HL-60 (cell line): ENCODE measurements at regions not wholly inside any gene's neighbourhood (a gene's known extent, or its start where the extent isn't known, plus 50 kb on each side); places are given as distances from the start of the nearest gene placed in this dataset.

ENCODE experiments used
- DNase-seq, 2 experiments: peaks; one replicate each; pipeline ENCODE4 v3.0.0-alpha.2; 2010 to 2020; ENCODE audit warnings: low read depth in 1 of 2, low spot score in 1 of 2
- H3K27ac ChIP-seq: fragments of 250-450 bp; sonication (Bioruptor Pico); replicated peaks from 2 replicates; pipeline ENCODE4 v1.5.1; 2020; ENCODE audit warnings: mild to moderate bottlenecking, moderate library complexity
- H3K27me3 ChIP-seq: fragments of 250-450 bp; sonication (Bioruptor Pico); 2 replicates; pipeline ENCODE4 v1.5.1; 2021; ENCODE audit warnings: mild to moderate bottlenecking, moderate library complexity; ENCODE audit not compliant: insufficient read depth, poor library complexity, severe bottlenecking
- H3K4me3 ChIP-seq: replicated peaks from 2 replicates; pipeline ENCODE4 v1.5.1; 2011; ENCODE audit warnings: mild to moderate bottlenecking, control low read depth, low read length; ENCODE audit not compliant: insufficient read depth
- CTCF ChIP-seq: IDR thresholded peaks from one replicate; pipeline ENCODE4 v1.5.1; 2011; ENCODE audit warnings: low read length, control low read depth, inconsistent platforms; ENCODE audit not compliant: insufficient read depth
- GABPA ChIP-seq: IDR thresholded peaks from 2 replicates; pipeline ENCODE4 v1.6.1; 2012; ENCODE audit warnings: low read depth
- POLR2AphosphoS5 ChIP-seq: IDR thresholded peaks from 2 replicates; pipeline ENCODE4 v1.6.1; 2012; ENCODE audit warnings: low read depth
- REST ChIP-seq: IDR thresholded peaks from 2 replicates; pipeline ENCODE4 v1.6.1; 2012; ENCODE audit warnings: low read depth; ENCODE audit not compliant: insufficient replicate concordance
- SPI1 ChIP-seq: IDR thresholded peaks from 2 replicates; pipeline ENCODE4 v1.6.1; 2012; ENCODE audit warnings: low read depth, mild to moderate bottlenecking, borderline replicate concordance

GRCh38 chr17:27385626-27386025 is 70.6 kb upstream of the KSR1 start:
- Histone ChIP-seq H3K27me3 (no peaks in the 10 kb centered on the region), H3K27ac (no peak overlapping the region), H3K4me3 (no peak overlapping the region)
- no peak for DNase-seq
- TF ChIP-seq POLR2AphosphoS5 (no peak), REST (no peak), GABPA (no peak)

DNA sequence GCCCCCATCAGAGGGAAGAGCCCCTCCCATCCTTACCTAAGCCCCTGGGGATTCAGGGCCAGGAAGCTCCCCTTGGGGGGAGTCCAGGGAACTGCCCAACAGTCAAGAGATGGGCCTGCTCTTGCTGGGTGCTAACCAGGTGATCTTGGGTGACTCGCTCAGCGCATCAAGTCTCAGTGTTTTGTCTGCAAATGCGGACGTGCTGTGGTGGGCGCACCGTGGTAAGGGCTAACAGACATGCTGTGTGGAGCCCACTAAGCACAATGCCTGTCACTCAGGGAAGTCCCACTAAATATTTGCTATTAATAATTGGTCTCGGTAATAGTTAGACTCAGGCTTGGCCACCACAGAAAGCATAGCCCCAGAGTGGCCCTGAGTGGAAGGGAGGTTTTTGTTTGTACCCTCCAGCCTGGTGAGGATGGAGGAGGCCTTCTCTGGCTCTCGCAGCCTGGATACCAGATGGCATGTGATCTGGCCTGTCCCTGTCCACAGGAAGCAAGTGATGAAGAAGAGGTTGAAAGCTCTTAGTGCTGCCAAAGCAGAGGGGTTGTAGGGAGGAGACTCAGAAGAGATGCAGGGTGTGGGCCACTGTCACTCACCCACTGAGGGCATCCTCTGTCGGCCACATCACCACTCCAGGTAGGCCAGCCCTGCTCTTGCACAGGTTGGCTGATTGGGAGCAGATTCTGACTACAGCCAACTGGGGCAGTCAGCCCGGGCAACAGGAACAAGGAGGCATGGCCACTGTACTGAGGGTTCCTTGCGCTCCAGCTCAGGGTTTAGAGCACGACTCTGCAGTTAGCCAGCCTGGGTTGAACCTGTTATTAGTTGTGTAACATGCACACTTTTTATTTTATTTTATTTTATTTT is 69.8 kb upstream of the KSR1 start:
- TF ChIP-seq POLR2AphosphoS5 (no peak), SPI1 (no peak), REST (no peak), GABPA (no peak), CTCF (no peak)

GRCh38 chr17:27389542-27390140 is 66.6 kb upstream of the KSR1 start:
- Histone ChIP-seq H3K27ac (no peak overlapping the region), H3K27me3 (no peaks in the 10 kb centered on the region), H3K4me3 (no peak overlapping the region)
- no peak for DNase-seq
- TF ChIP-seq REST (no peak), SPI1 (no peak), CTCF (no peak), GABPA (no peak), POLR2AphosphoS5 (no peak)

More for the DNA sequence above, 69.8 kb upstream of the KSR1 start:
- H3K4me3 ChIP-seq = no peak overlapping the region
- DNase-seq = no peak
- H3K27ac ChIP-seq = no peak overlapping the region
- no peaks in the 10 kb centered on the region for H3K27me3 ChIP-seq
